ENCODE measurements at regions not wholly inside any gene's neighbourhood (a gene's known extent, or its start where the extent isn't known, plus 50 kb on each side); places are given as distances from the start of the nearest gene placed in this dataset.

GRCh38 chr12:124477107-124477915 lies 90.1 kb downstream of the NCOR2 start:
- TF ChIP-seq CTCF (IDR thresholded peaks at IDR 0.05; ENCODE audit: low read length) (no peak), EZH2 (IDR thresholded peaks at IDR 0.05; ENCODE audit: borderline replicate concordance, low read length) (no peak)
